ENCODE measurements at regions not wholly inside any gene's neighbourhood (a gene's known extent, or its start where the extent isn't known, plus 50 kb on each side); places are given as distances from the start of the nearest gene placed in this dataset.
"Not testable (repeated sequence)": the region's sequence is repeated elsewhere in the genome, so short reads cannot be mapped to it uniquely, and the experiment has no call there.

- in situ Hi-C loops (cut with MboI; ENCODE audit: low pct_unique_long_range_greater_than_20kb, low sequenced_read_pairs) = no loop called here
- no peak for DNase-seq
Measured at GRCh38 chr1:117747605-117748004, 141.8 kb downstream of the TENT5C start.

GRCh38 chr1:117751321-117751720 lies 145.5 kb downstream of the TENT5C start:
- no peak for DNase-seq
- in situ Hi-C loops (cut with MboI; ENCODE audit: low pct_unique_long_range_greater_than_20kb, low sequenced_read_pairs) = no loop called here

GRCh38 chr1:117752661-117753060 lies 146.8 kb downstream of the TENT5C start:
- in situ Hi-C loops (cut with MboI; ENCODE audit: low pct_unique_long_range_greater_than_20kb, low sequenced_read_pairs) = no loop called here
- DNase-seq = no peak

- in situ Hi-C loops (cut with MboI; ENCODE audit: low pct_unique_long_range_greater_than_20kb, low sequenced_read_pairs) = no loop called here
- no peak for DNase-seq
Measured at GRCh38 chr1:117753232-117753631, 147.4 kb downstream of the TENT5C start.

- in situ Hi-C loops (cut with MboI; ENCODE audit: low pct_unique_long_range_greater_than_20kb, low sequenced_read_pairs) = no loop called here
Measured at GRCh38 chr1:117753652-117754051, 147.8 kb downstream of the TENT5C start.

GRCh38 chr1:117754061-117754969 lies 148.5 kb downstream of the TENT5C start:
- DNase-seq = peak; percentile 57
- in situ Hi-C loops (cut with MboI; ENCODE audit: low pct_unique_long_range_greater_than_20kb, low sequenced_read_pairs) = no loop called here

More at GRCh38 chr1:117753652-117754051, 147.8 kb downstream of the TENT5C start:
- no peak for DNase-seq

- in situ Hi-C loops (cut with MboI; ENCODE audit: low pct_unique_long_range_greater_than_20kb, low sequenced_read_pairs) = no loop called here
Measured at GRCh38 chr1:117757668-117758067, 151.8 kb downstream of the TENT5C start.

GRCh38 chr1:117758444-117759316 lies 152.8 kb downstream of the TENT5C start:
- in situ Hi-C loops (cut with MboI; ENCODE audit: low pct_unique_long_range_greater_than_20kb, low sequenced_read_pairs) = no loop called here

More at GRCh38 chr1:117757668-117758067, 151.8 kb downstream of the TENT5C start:
- DNase-seq = no peak

GRCh38 chr1:117759535-117759934 lies 153.7 kb downstream of the TENT5C start:
- in situ Hi-C loops (cut with MboI; ENCODE audit: low pct_unique_long_range_greater_than_20kb, low sequenced_read_pairs) = no loop called here
- no peak for DNase-seq

More at GRCh38 chr1:117758444-117759316, 152.8 kb downstream of the TENT5C start:
- peak; percentile 91 for DNase-seq

GRCh38 chr1:117760069-117760468 lies 154.2 kb downstream of the TENT5C start:
- no peak for DNase-seq
- in situ Hi-C loops (cut with MboI; ENCODE audit: low pct_unique_long_range_greater_than_20kb, low sequenced_read_pairs) = no loop called here

GRCh38 chr1:117760485-117760884 lies 154.6 kb downstream of the TENT5C start:
- in situ Hi-C loops (cut with MboI; ENCODE audit: low pct_unique_long_range_greater_than_20kb, low sequenced_read_pairs) = no loop called here
- no peak for DNase-seq

- DNase-seq; in situ Hi-C loops (cut with MboI; ENCODE audit: low pct_unique_long_range_greater_than_20kb, low sequenced_read_pairs): not testable (repeated sequence)
Measured at GRCh38 chr1:117767756-117768155, 161.7 kb downstream of the GDAP2 start.

- in situ Hi-C loops (cut with MboI; ENCODE audit: low pct_unique_long_range_greater_than_20kb, low sequenced_read_pairs) = no loop called here
- peak; percentile 18 for DNase-seq
Measured at GRCh38 chr1:117770981-117771531, 158.4 kb downstream of the GDAP2 start.

GRCh38 chr1:117779364-117779763 lies 150.1 kb downstream of the GDAP2 start:
- in situ Hi-C loops (cut with MboI; ENCODE audit: low pct_unique_long_range_greater_than_20kb, low sequenced_read_pairs) = no loop called here
- no peak for DNase-seq

GRCh38 chr1:117780687-117781475 lies 148.5 kb downstream of the GDAP2 start:
- in situ Hi-C loops (cut with MboI; ENCODE audit: low pct_unique_long_range_greater_than_20kb, low sequenced_read_pairs) = no loop called here
- DNase-seq = no peak

- no peak for DNase-seq
- in situ Hi-C loops (cut with MboI; ENCODE audit: low pct_unique_long_range_greater_than_20kb, low sequenced_read_pairs) = no loop called here
Measured at GRCh38 chr1:117782056-117782455, 147.4 kb downstream of the GDAP2 start.

- in situ Hi-C loops (cut with MboI; ENCODE audit: low pct_unique_long_range_greater_than_20kb, low sequenced_read_pairs) = no loop called here
- no peak for DNase-seq
Measured at GRCh38 chr1:117783606-117784396, 145.6 kb downstream of the GDAP2 start.

- in situ Hi-C loops (cut with MboI; ENCODE audit: low pct_unique_long_range_greater_than_20kb, low sequenced_read_pairs) = no loop called here
- DNase-seq = no peak
Measured at GRCh38 chr1:117788014-117788413, 141.4 kb downstream of the GDAP2 start.

Data from KBM-7 (cell line).